ENCODE measurements at regions not wholly inside any gene's neighbourhood (a gene's known extent, or its start where the extent isn't known, plus 50 kb on each side); places are given as distances from the start of the nearest gene placed in this dataset.

DNA sequence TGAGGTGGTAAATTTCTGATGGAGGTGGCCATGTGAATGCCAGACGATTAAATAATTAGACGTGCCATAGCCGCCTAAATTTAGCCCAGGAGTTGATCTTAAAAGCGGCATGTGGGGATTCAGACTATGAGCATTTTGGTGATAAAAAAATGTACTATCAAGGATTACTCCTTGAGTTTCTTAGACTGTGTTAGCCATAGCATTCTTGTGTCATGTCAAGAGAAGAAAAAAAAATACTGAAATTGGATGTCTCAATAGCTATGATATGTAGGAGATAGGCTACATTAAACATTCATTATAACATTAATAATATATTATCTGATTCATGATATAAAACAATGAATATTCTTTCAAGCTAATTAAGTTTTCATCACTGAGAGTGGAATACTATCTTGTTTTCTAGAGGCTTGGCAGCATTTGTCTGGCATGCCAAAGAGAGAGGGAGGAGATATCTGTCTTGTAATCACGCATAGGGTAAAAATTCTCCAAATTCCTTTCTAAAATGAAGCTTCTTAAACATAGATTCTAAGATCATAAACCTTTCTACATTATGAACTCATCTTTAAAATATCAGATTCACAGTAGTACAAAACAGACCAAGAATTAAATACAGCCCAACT is 727.0 kb downstream of the C12orf50 start:
- no peaks in the 10 kb centered on the region for H3K9me3 Mint-ChIP-seq
- H3K27ac Mint-ChIP-seq: no peak overlapping the region
- H3K4me1 Mint-ChIP-seq: no peaks in the 10 kb centered on the region
- H3K4me3 Mint-ChIP-seq: no peak overlapping the region
- no peaks in the 10 kb centered on the region for H3K36me3 Mint-ChIP-seq (ENCODE audit: low read depth)
- no peaks in the 10 kb centered on the region for H3K27me3 Mint-ChIP-seq
- intact Hi-C loops (cut with micrococcal nuclease): no loop called here
- no peak for DNase-seq

DNA sequence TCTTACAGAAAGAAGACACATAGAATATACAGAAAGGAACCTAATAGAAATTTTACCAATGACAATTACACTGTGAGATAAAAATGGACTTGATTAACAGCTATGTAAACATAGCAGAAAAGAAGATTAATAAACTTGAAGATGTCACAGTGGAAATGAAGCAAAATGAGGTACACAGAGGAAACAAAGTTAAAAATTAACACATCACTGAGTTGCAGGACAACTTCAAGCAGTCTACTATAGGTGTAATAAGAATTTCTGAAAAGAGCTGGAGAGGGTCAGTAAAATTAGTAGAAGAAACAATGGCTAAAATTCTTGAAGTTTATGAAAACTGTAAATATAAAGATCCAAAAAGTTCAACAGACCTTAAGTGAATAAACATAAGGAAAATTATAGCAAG is 738.7 kb downstream of the C12orf50 start:
- Mint-ChIP-seq H3K4me3 (no peak overlapping the region), H3K36me3 (ENCODE audit: low read depth) (no peaks in the 10 kb centered on the region), H3K9me3 (no peaks in the 10 kb centered on the region), H3K27me3 (no peaks in the 10 kb centered on the region), H3K4me1 (no peaks in the 10 kb centered on the region), H3K27ac (no peak overlapping the region)
- intact Hi-C loops (cut with micrococcal nuclease): no loop called here
- no peak for DNase-seq

- intact Hi-C loops (cut with micrococcal nuclease): no loop called here
- Mint-ChIP-seq H3K4me3 (no peak overlapping the region), H3K4me1 (no peaks in the 10 kb centered on the region), H3K27me3 (no peaks in the 10 kb centered on the region), H3K9me3 (no peaks in the 10 kb centered on the region), H3K36me3 (ENCODE audit: low read depth) (no peaks in the 10 kb centered on the region), H3K27ac (no peak overlapping the region)
- DNase-seq: no peak
These were observed 745.3 kb downstream of the C12orf50 start for GRCh38 chr12:87283886-87284285.

DNA sequence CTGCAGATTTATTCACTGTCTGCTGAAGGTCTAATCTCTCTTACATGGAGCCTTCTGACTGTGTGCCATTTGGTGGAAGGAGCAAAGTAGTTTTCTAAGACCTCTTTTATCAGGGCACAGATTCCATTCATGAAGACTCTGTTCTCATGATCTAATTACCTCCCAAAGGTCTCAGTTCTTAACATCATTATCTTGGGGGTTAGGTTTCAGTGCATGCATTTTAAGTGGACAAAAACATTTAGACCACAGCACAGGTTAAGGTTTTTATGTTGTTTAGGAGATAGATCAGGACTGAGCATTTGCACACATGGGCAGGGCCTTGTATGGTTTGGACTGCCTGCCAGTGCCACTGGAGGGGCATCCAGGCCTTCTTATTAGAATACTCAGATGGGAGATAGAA is 746.1 kb downstream of the C12orf50 start:
- Mint-ChIP-seq H3K27ac (no peak overlapping the region), H3K4me3 (no peak overlapping the region), H3K4me1 (no peaks in the 10 kb centered on the region), H3K27me3 (no peaks in the 10 kb centered on the region), H3K9me3 (no peaks in the 10 kb centered on the region), H3K36me3 (ENCODE audit: low read depth) (no peaks in the 10 kb centered on the region)
- intact Hi-C loops (cut with micrococcal nuclease): no loop called here
- DNase-seq: no peak

DNA sequence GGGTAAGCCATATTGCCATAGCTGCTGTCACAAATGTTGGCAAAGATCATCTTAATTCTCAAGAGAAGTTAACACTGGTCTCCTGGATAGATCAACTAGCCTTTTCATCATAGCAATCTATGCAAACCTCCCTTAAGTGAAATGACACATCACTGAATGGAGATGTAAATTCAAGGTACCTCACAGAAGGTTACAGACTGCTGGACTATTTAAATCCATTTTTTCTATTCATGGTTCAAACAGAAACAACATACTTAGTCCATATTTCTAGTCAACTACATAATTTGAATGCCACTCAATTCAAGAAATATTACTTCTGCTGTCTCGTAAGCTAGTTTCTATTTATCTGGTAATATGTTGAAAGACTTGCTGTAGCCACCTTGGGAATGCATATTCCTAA is 748.3 kb downstream of the C12orf50 start:
- intact Hi-C loops (cut with micrococcal nuclease): no loop called here
- Mint-ChIP-seq H3K9me3 (no peaks in the 10 kb centered on the region), H3K27ac (no peak overlapping the region), H3K36me3 (ENCODE audit: low read depth) (no peaks in the 10 kb centered on the region), H3K4me1 (no peaks in the 10 kb centered on the region), H3K27me3 (no peaks in the 10 kb centered on the region), H3K4me3 (no peak overlapping the region)
- no peak for DNase-seq

DNA sequence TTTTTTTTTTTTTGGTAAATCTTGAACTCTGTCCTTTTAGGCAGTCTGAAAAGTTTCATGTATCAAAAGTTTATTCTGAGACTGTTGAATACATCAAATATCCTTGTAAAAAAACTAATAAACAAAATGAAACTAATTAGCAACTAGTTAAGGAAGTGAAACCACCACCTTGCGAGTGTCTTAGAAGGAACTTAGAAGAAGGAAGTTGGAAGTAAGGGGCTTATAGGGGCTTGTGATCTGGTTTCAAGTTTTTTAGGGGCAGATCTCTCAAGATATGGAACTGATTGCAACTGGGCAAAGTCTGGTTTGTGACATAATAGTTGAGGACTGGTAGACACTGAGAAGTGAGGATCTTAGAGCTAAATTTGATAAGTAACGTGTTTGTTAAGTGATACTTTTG is 748.8 kb downstream of the C12orf50 start:
- H3K27me3 Mint-ChIP-seq: no peaks in the 10 kb centered on the region
- no peak overlapping the region for H3K27ac Mint-ChIP-seq
- DNase-seq: no peak
- H3K4me1 Mint-ChIP-seq: no peaks in the 10 kb centered on the region
- no peaks in the 10 kb centered on the region for H3K36me3 Mint-ChIP-seq (ENCODE audit: low read depth)
- intact Hi-C loops (cut with micrococcal nuclease): no loop called here
- no peaks in the 10 kb centered on the region for H3K9me3 Mint-ChIP-seq
- no peak overlapping the region for H3K4me3 Mint-ChIP-seq

GRCh38 chr12:87274594-87275245 is 754.5 kb downstream of the C12orf50 start:
- H3K9me3 Mint-ChIP-seq: no peaks in the 10 kb centered on the region
- no peak for DNase-seq
- H3K27me3 Mint-ChIP-seq: no peaks in the 10 kb centered on the region
- intact Hi-C loops (cut with micrococcal nuclease): no loop called here
- H3K4me3 Mint-ChIP-seq: no peak overlapping the region
- no peak overlapping the region for H3K27ac Mint-ChIP-seq
- no peaks in the 10 kb centered on the region for H3K36me3 Mint-ChIP-seq (ENCODE audit: low read depth)
- no peaks in the 10 kb centered on the region for H3K4me1 Mint-ChIP-seq

- Mint-ChIP-seq H3K36me3 (ENCODE audit: low read depth) (no peaks in the 10 kb centered on the region), H3K9me3 (no peaks in the 10 kb centered on the region), H3K27me3 (no peaks in the 10 kb centered on the region), H3K4me1 (no peaks in the 10 kb centered on the region), H3K27ac (no peak overlapping the region), H3K4me3 (no peak overlapping the region)
- intact Hi-C loops (cut with micrococcal nuclease): no loop called here
- DNase-seq: no peak
These were observed 756.4 kb downstream of the C12orf50 start for GRCh38 chr12:87272851-87273250.

- Mint-ChIP-seq H3K4me3 (no peak overlapping the region), H3K4me1 (no peaks in the 10 kb centered on the region), H3K27me3 (no peaks in the 10 kb centered on the region), H3K36me3 (ENCODE audit: low read depth) (no peaks in the 10 kb centered on the region), H3K9me3 (no peaks in the 10 kb centered on the region), H3K27ac (no peak overlapping the region)
- DNase-seq: no peak
- intact Hi-C loops (cut with micrococcal nuclease): no loop called here
These were observed 758.3 kb downstream of the C12orf50 start for GRCh38 chr12:87270919-87271318.

DNA sequence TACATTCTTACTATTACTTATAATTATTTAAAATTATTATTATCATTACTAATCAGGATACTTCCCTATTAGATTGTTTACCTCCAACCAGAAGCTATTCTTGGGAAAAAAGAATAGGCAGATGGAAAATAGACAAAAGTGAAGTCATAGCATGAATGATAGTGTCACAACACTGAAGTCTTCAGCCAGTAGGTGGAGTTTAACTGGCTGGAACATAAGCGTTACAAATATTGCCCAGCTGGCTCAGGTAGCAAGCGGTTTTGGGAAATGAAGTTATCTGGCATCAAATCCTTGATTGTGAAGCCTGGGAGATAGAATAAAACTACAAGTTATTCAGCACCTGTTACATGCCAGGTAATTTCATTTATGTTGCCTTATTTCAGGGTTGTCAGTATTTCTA is 762.9 kb downstream of the C12orf50 start:
- Mint-ChIP-seq H3K27me3 (no peaks in the 10 kb centered on the region), H3K4me1 (no peaks in the 10 kb centered on the region), H3K9me3 (no peaks in the 10 kb centered on the region), H3K36me3 (ENCODE audit: low read depth) (no peaks in the 10 kb centered on the region), H3K27ac (no peak overlapping the region), H3K4me3 (no peak overlapping the region)
- DNase-seq: no peak
- intact Hi-C loops (cut with micrococcal nuclease): no loop called here

- Mint-ChIP-seq H3K9me3 (no peaks in the 10 kb centered on the region), H3K4me3 (no peak overlapping the region), H3K36me3 (ENCODE audit: low read depth) (no peaks in the 10 kb centered on the region), H3K27ac (no peak overlapping the region), H3K27me3 (no peaks in the 10 kb centered on the region), H3K4me1 (no peaks in the 10 kb centered on the region)
- DNase-seq: no peak
- intact Hi-C loops (cut with micrococcal nuclease): no loop called here
These were observed 769.8 kb downstream of the C12orf50 start for GRCh38 chr12:87259391-87259790.

GRCh38 chr12:87254381-87255030 is 774.7 kb downstream of the C12orf50 start:
- H3K27me3 Mint-ChIP-seq: no peaks in the 10 kb centered on the region
- H3K9me3 Mint-ChIP-seq: no peaks in the 10 kb centered on the region
- no peak overlapping the region for H3K27ac Mint-ChIP-seq
- H3K4me3 Mint-ChIP-seq: no peak overlapping the region
- no peaks in the 10 kb centered on the region for H3K36me3 Mint-ChIP-seq (ENCODE audit: low read depth)
- DNase-seq: no peak
- intact Hi-C loops (cut with micrococcal nuclease): no loop called here
- H3K4me1 Mint-ChIP-seq: no peaks in the 10 kb centered on the region

GRCh38 chr12:87253157-87253556 is 776.0 kb downstream of the C12orf50 start:
- no peaks in the 10 kb centered on the region for H3K4me1 Mint-ChIP-seq
- H3K27ac Mint-ChIP-seq: no peak overlapping the region
- no peaks in the 10 kb centered on the region for H3K9me3 Mint-ChIP-seq
- no peak overlapping the region for H3K4me3 Mint-ChIP-seq
- no peaks in the 10 kb centered on the region for H3K27me3 Mint-ChIP-seq
- DNase-seq: no peak
- H3K36me3 Mint-ChIP-seq (ENCODE audit: low read depth): no peaks in the 10 kb centered on the region
- intact Hi-C loops (cut with micrococcal nuclease): no loop called here

- H3K36me3 Mint-ChIP-seq (ENCODE audit: low read depth): no peaks in the 10 kb centered on the region
- no peaks in the 10 kb centered on the region for H3K27me3 Mint-ChIP-seq
- DNase-seq: no peak
- H3K4me1 Mint-ChIP-seq: no peaks in the 10 kb centered on the region
- intact Hi-C loops (cut with micrococcal nuclease): no loop called here
- no peaks in the 10 kb centered on the region for H3K9me3 Mint-ChIP-seq
- no peak overlapping the region for H3K4me3 Mint-ChIP-seq
- no peak overlapping the region for H3K27ac Mint-ChIP-seq
These were observed 782.5 kb downstream of the C12orf50 start for GRCh38 chr12:87246726-87247125.

DNA sequence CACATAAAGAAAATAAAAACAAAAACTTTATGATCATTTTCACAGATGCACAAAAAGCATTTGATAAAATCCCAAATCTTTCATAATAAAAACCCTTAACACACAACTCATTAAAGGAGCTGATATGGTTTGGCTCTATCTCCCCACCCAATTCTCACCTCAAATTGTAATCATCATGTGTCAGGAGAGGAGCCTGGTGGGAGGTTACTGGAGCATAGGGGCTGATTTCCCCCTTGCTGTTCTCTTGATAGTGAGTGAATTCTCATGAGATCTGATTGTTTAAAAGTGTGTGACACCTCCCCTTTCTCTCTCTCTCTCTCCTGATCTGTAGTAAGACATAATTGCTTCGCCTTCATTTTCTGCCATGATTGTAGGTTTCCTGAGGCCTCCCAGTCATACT is 790.7 kb downstream of the C12orf50 start:
- Mint-ChIP-seq H3K27me3 (no peaks in the 10 kb centered on the region), H3K36me3 (ENCODE audit: low read depth) (no peaks in the 10 kb centered on the region), H3K4me3 (no peak overlapping the region), H3K9me3 (no peaks in the 10 kb centered on the region), H3K27ac (no peak overlapping the region), H3K4me1 (no peaks in the 10 kb centered on the region)
- intact Hi-C loops (cut with micrococcal nuclease): no loop called here
- no peak for DNase-seq
